ENCODE measurements at regions not wholly inside any gene's neighbourhood (a gene's known extent, or its start where the extent isn't known, plus 50 kb on each side); places are given as distances from the start of the nearest gene placed in this dataset.

GRCh38 chr2:65781756-65782155 is 349.4 kb upstream of the SPRED2 start:
- H3K79me2 ChIP-seq (ENCODE audit: insufficient read depth, low read length), result no peaks in the 10 kb centered on the region
- H3K4me2 ChIP-seq (ENCODE audit: low read length), result no peak overlapping the region
- H3K27me3 ChIP-seq (ENCODE audit: insufficient read depth, low read length), result no peaks in the 10 kb centered on the region
- no peak overlapping the region for H3K4me3 ChIP-seq (ENCODE audit: insufficient read depth, low read depth, low read length)
- H3K4me3 Mint-ChIP-seq (ENCODE audit: unreplicated experiment), result no peak overlapping the region
- H3K4me1 Mint-ChIP-seq (ENCODE audit: low read depth, unreplicated experiment), result no peaks in the 10 kb centered on the region
- no peak for DNase-seq (ENCODE audit: low read depth)
- no peaks in the 10 kb centered on the region for H3K9me3 ChIP-seq (ENCODE audit: insufficient read depth, low read depth, low read length)
- H3K4me1 ChIP-seq (ENCODE audit: insufficient read depth, low read length), result no peaks in the 10 kb centered on the region
- no peaks in the 10 kb centered on the region for H3K36me3 Mint-ChIP-seq (ENCODE audit: low read depth, unreplicated experiment)
- no peak overlapping the region for H3K9ac ChIP-seq (ENCODE audit: low read length)
- peaks cover 2% of the 10 kb centered on the region for H3K27me3 Mint-ChIP-seq (ENCODE audit: low read depth, unreplicated experiment)
- H3K9me3 Mint-ChIP-seq (ENCODE audit: unreplicated experiment), result no peaks in the 10 kb centered on the region
- no peak for FAIRE-seq
- no peak overlapping the region for H2AFZ ChIP-seq (ENCODE audit: low read depth, low read length)
- H4K20me1 ChIP-seq (ENCODE audit: insufficient read depth, low read length), result no peaks in the 10 kb centered on the region
- no peak overlapping the region for H3K27ac Mint-ChIP-seq (ENCODE audit: unreplicated experiment)
- TF ChIP-seq CTCF (IDR thresholded peaks at IDR 0.05; ENCODE audit: insufficient read depth, low read depth, low read length) (no peak), EZH2 (IDR thresholded peaks at IDR 0.05; ENCODE audit: insufficient read depth, low read length) (no peak)
- H3K36me3 ChIP-seq (ENCODE audit: insufficient read depth, low read length), result no peaks in the 10 kb centered on the region
- H3K27ac ChIP-seq (ENCODE audit: low read depth, low read length), result no peak overlapping the region

GRCh38 chr2:65779021-65779420 is 346.6 kb upstream of the SPRED2 start:
- Histone ChIP-seq H3K9me3 (ENCODE audit: insufficient read depth, low read depth, low read length) (no peaks in the 10 kb centered on the region), H3K79me2 (ENCODE audit: insufficient read depth, low read length) (no peaks in the 10 kb centered on the region), H3K27ac (ENCODE audit: low read depth, low read length) (no peak overlapping the region), H3K4me1 (ENCODE audit: insufficient read depth, low read length) (no peaks in the 10 kb centered on the region), H3K36me3 (ENCODE audit: insufficient read depth, low read length) (no peaks in the 10 kb centered on the region), H4K20me1 (ENCODE audit: insufficient read depth, low read length) (no peaks in the 10 kb centered on the region), H3K9ac (ENCODE audit: low read length) (no peak overlapping the region), H3K27me3 (ENCODE audit: insufficient read depth, low read length) (no peaks in the 10 kb centered on the region), H3K4me2 (ENCODE audit: low read length) (no peak overlapping the region), H2AFZ (ENCODE audit: low read depth, low read length) (no peak overlapping the region), H3K4me3 (ENCODE audit: insufficient read depth, low read depth, low read length) (no peak overlapping the region)
- DNase-seq (ENCODE audit: low read depth) (no peak), FAIRE-seq (no peak)
- Mint-ChIP-seq H3K9me3 (ENCODE audit: unreplicated experiment) (no peaks in the 10 kb centered on the region), H3K27me3 (ENCODE audit: low read depth, unreplicated experiment) (peaks cover 2% of the 10 kb centered on the region), H3K4me3 (ENCODE audit: unreplicated experiment) (no peak overlapping the region), H3K4me1 (ENCODE audit: low read depth, unreplicated experiment) (no peaks in the 10 kb centered on the region), H3K27ac (ENCODE audit: unreplicated experiment) (no peak overlapping the region), H3K36me3 (ENCODE audit: low read depth, unreplicated experiment) (no peaks in the 10 kb centered on the region)
- no peak for TF ChIP-seq EZH2 (IDR thresholded peaks at IDR 0.05; ENCODE audit: insufficient read depth, low read length)
- TF ChIP-seq CTCF (IDR thresholded peaks at IDR 0.05; ENCODE audit: insufficient read depth, low read depth, low read length), result no peak

- Histone ChIP-seq H3K27ac (ENCODE audit: low read depth, low read length) (no peak overlapping the region), H3K9me3 (ENCODE audit: insufficient read depth, low read depth, low read length) (no peaks in the 10 kb centered on the region), H4K20me1 (ENCODE audit: insufficient read depth, low read length) (no peaks in the 10 kb centered on the region), H3K9ac (ENCODE audit: low read length) (no peak overlapping the region), H3K79me2 (ENCODE audit: insufficient read depth, low read length) (no peaks in the 10 kb centered on the region), H3K4me1 (ENCODE audit: insufficient read depth, low read length) (no peaks in the 10 kb centered on the region), H3K27me3 (ENCODE audit: insufficient read depth, low read length) (no peaks in the 10 kb centered on the region), H3K36me3 (ENCODE audit: insufficient read depth, low read length) (no peaks in the 10 kb centered on the region), H2AFZ (ENCODE audit: low read depth, low read length) (no peak overlapping the region), H3K4me2 (ENCODE audit: low read length) (no peak overlapping the region), H3K4me3 (ENCODE audit: insufficient read depth, low read depth, low read length) (no peak overlapping the region)
- DNase-seq (ENCODE audit: low read depth) (no peak), FAIRE-seq (no peak)
- H3K9me3 Mint-ChIP-seq (ENCODE audit: unreplicated experiment), result no peaks in the 10 kb centered on the region
- peaks cover 2% of the 10 kb centered on the region for H3K27me3 Mint-ChIP-seq (ENCODE audit: low read depth, unreplicated experiment)
- H3K27ac Mint-ChIP-seq (ENCODE audit: unreplicated experiment), result no peak overlapping the region
- H3K4me3 Mint-ChIP-seq (ENCODE audit: unreplicated experiment), result no peak overlapping the region
- no peaks in the 10 kb centered on the region for H3K4me1 Mint-ChIP-seq (ENCODE audit: low read depth, unreplicated experiment)
- TF ChIP-seq CTCF (IDR thresholded peaks at IDR 0.05; ENCODE audit: insufficient read depth, low read depth, low read length), result no peak
- TF ChIP-seq EZH2 (IDR thresholded peaks at IDR 0.05; ENCODE audit: insufficient read depth, low read length), result no peak
- H3K36me3 Mint-ChIP-seq (ENCODE audit: low read depth, unreplicated experiment), result no peaks in the 10 kb centered on the region
These were observed 345.7 kb upstream of the SPRED2 start for GRCh38 chr2:65778137-65778536.
